ENCODE measurements at regions not wholly inside any gene's neighbourhood (a gene's known extent, or its start where the extent isn't known, plus 50 kb on each side); places are given as distances from the start of the nearest gene placed in this dataset.

DNA sequence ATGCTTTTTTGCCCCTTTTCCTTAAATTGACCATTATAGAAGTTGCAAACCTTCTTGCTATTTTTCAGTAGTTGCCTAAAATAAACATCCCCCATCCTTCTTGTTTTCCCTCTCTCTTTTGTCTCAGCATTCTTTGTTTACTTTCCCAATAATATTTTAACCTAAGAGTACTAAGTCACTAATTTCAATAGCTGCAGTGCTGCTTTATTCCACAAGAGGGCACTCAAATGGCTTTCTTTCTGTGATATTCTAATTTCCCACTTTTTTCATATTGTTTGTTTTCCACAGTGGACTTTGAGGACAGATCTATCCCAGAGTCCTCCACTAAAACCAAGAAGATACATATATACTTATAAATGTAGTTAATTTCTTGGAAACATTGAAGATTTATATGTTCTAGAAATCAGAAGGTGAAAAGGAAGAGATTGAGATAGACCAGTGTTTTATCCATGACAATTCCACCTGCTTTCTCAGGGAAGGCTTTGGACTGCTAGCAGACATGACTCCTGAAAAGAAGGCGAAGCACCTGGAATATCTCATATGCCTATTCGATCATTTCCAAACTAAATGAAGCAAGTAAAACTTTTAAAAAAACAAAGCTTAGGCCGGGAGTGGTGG lies 104.8 kb upstream of the GRIK1 start:
- H3K27ac ChIP-seq (ENCODE audit: control insufficient read depth, insufficient read depth) = no peak overlapping the region
- no peaks in the 10 kb centered on the region for H3K4me1 ChIP-seq (ENCODE audit: control insufficient read depth, insufficient read depth, low read length)
- H2AFZ ChIP-seq (ENCODE audit: control insufficient read depth, low read depth, low read length) = no peak overlapping the region
- BruUV-seq (replicated peaks) = no TSS peak
- H3K4me3 ChIP-seq = no peak overlapping the region
- no peaks in the 10 kb centered on the region for H3K36me3 ChIP-seq (ENCODE audit: control insufficient read depth in 2 of 2, insufficient read depth in 2 of 2, low read length in 1 of 2)
- FAIRE-seq (no peak), ATAC-seq (no peak), DNase-seq (ENCODE audit: low read depth, low spot score) (no peak)
- H3K4me2 ChIP-seq (ENCODE audit: control insufficient read depth, insufficient read depth) = no peak overlapping the region
- ChIA-PET CTCF (interaction anchor here (0.6 to 3.6 kb wide), 10 partner anchors 10 to 484 kb away, joined by 3 to 21 read pairs (median 4); no protein-coding TSS in a partner anchor), SMC1A (ENCODE audit: uncharacterized antibody, unreplicated experiment) (interaction anchor here (1.4 to 1.6 kb wide), 2 partner anchors 10 to 173 kb away, joined by 3 to 4 read pairs; no protein-coding TSS in a partner anchor), POLR2A (no interaction called here), RAD21 (ENCODE audit: unreplicated experiment) (no interaction called here)
- 0% methylated on average over 3 of the region's 3 CpGs for WGBS (ENCODE audit: insufficient coverage, insufficient replicate concordance, low lambda C conversion rate, missing lambda C conversion rate)
- H3K9me3 ChIP-seq (replicated peaks; ENCODE audit: control insufficient read depth, insufficient read depth, low read length) = no peaks in the 10 kb centered on the region; the same call in 2 of the 3 replicates
- intact Hi-C loops (cut with micrococcal nuclease; ENCODE audit: unreplicated experiment) = loop anchor here (1.0 to 5.0 kb wide), 2 partner anchors 148 to 1042 kb away; no protein-coding TSS in a partner anchor
- no peaks in the 10 kb centered on the region for H3K79me2 ChIP-seq (ENCODE audit: control insufficient read depth, insufficient read depth, low read length)
- in situ Hi-C loops (cut with MboI) = loop anchor here (10.0 kb wide), 1 partner anchor 1040 kb away; no protein-coding TSS in a partner anchor
- no peak overlapping the region for H3K9ac ChIP-seq (ENCODE audit: control insufficient read depth, insufficient read depth, low read length)
- no peaks in the 10 kb centered on the region for H3K27me3 ChIP-seq (replicated peaks in 1 of 2; ENCODE audit: control insufficient read depth in 2 of 2, insufficient read depth in 2 of 2, low read length in 1 of 2)
- no peaks in the 10 kb centered on the region for H4K20me1 ChIP-seq (ENCODE audit: control insufficient read depth, insufficient read depth)
- no peak for TF ChIP-seq FOXM1 (IDR thresholded peaks at IDR 0.05; ENCODE audit: low read depth, low read length)
- no peak for TF ChIP-seq MXI1 (IDR thresholded peaks at IDR 0.05; ENCODE audit: low read depth, low read length)
- peak; percentile 45; the same call in 1 of the 2 replicates for TF ChIP-seq SMC3 (IDR thresholded peaks at IDR 0.05; ENCODE audit: borderline replicate concordance, low read length)
- TF ChIP-seq, protein P1, sequence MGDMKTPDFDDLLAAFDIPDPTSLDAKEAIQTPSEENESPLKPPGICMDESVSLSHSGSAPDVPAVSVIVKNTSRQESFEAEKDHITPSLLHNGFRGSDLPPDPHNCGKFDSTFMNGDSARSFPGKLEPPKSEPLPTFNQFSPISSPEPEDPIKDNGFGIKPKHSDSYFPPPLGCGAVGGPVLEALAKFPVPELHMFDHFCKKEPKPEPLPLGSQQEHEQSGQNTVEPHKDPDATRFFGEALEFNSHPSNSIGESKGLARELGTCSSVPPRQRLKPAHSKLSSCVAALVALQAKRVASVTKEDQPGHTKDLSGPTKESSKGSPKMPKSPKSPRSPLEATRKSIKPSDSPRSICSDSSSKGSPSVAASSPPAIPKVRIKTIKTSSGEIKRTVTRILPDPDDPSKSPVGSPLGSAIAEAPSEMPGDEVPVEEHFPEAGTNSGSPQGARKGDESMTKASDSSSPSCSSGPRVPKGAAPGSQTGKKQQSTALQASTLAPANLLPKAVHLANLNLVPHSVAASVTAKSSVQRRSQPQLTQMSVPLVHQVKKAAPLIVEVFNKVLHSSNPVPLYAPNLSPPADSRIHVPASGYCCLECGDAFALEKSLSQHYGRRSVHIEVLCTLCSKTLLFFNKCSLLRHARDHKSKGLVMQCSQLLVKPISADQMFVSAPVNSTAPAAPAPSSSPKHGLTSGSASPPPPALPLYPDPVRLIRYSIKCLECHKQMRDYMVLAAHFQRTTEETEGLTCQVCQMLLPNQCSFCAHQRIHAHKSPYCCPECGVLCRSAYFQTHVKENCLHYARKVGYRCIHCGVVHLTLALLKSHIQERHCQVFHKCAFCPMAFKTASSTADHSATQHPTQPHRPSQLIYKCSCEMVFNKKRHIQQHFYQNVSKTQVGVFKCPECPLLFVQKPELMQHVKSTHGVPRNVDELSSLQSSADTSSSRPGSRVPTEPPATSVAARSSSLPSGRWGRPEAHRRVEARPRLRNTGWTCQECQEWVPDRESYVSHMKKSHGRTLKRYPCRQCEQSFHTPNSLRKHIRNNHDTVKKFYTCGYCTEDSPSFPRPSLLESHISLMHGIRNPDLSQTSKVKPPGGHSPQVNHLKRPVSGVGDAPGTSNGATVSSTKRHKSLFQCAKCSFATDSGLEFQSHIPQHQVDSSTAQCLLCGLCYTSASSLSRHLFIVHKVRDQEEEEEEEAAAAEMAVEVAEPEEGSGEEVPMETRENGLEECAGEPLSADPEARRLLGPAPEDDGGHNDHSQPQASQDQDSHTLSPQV (IDR thresholded peaks at IDR 0.05) = no peak
- peak; percentile 48 for TF ChIP-seq RAD21 (IDR thresholded peaks at IDR 0.05; ENCODE audit: insufficient read depth, low read depth, low read length)
- TF ChIP-seq, protein P2, sequence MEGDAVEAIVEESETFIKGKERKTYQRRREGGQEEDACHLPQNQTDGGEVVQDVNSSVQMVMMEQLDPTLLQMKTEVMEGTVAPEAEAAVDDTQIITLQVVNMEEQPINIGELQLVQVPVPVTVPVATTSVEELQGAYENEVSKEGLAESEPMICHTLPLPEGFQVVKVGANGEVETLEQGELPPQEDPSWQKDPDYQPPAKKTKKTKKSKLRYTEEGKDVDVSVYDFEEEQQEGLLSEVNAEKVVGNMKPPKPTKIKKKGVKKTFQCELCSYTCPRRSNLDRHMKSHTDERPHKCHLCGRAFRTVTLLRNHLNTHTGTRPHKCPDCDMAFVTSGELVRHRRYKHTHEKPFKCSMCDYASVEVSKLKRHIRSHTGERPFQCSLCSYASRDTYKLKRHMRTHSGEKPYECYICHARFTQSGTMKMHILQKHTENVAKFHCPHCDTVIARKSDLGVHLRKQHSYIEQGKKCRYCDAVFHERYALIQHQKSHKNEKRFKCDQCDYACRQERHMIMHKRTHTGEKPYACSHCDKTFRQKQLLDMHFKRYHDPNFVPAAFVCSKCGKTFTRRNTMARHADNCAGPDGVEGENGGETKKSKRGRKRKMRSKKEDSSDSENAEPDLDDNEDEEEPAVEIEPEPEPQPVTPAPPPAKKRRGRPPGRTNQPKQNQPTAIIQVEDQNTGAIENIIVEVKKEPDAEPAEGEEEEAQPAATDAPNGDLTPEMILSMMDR (IDR thresholded peaks at IDR 0.05 in 2 of 3, conservative IDR thresholded peaks at IDR 0.05 in 1 of 3; ENCODE audit: control insufficient read depth in 2 of 3, extremely low read depth in 1 of 3, insufficient read depth in 1 of 3, low read depth in 3 of 3, low read length in 3 of 3) = peak; percentile 63 to 69 (median 64)
- TF ChIP-seq, protein P3, sequence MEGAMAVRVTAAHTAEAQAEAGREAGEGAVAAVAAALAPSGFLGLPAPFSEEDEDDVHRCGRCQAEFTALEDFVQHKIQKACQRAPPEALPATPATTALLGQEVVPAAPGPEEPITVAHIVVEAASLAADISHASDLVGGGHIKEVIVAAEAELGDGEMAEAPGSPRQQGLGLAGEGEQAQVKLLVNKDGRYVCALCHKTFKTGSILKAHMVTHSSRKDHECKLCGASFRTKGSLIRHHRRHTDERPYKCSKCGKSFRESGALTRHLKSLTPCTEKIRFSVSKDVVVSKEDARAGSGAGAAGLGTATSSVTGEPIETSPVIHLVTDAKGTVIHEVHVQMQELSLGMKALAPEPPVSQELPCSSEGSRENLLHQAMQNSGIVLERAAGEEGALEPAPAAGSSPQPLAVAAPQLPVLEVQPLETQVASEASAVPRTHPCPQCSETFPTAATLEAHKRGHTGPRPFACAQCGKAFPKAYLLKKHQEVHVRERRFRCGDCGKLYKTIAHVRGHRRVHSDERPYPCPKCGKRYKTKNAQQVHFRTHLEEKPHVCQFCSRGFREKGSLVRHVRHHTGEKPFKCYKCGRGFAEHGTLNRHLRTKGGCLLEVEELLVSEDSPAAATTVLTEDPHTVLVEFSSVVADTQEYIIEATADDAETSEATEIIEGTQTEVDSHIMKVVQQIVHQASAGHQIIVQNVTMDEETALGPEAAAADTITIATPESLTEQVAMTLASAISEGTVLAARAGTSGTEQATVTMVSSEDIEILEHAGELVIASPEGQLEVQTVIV (IDR thresholded peaks at IDR 0.05; ENCODE audit: borderline replicate concordance, partially characterized antibody) = no peak
- TF ChIP-seq RELA (IDR thresholded peaks at IDR 0.05; ENCODE audit: borderline replicate concordance, partially characterized antibody) = no peak
- TF ChIP-seq SREBF1 (IDR thresholded peaks at IDR 0.05; ENCODE audit: low read length) = no peak
- no peak for TF ChIP-seq TCF12 (IDR thresholded peaks at IDR 0.05; ENCODE audit: low read depth, low read length)
- TF ChIP-seq ZNF384 (IDR thresholded peaks at IDR 0.05; ENCODE audit: borderline replicate concordance, low read depth, low read length) = no peak
- no peak for TF ChIP-seq SPI1 (IDR thresholded peaks at IDR 0.05; ENCODE audit: borderline replicate concordance, insufficient read depth, low read depth, low read length)
- no peak for TF ChIP-seq TCF7 (IDR thresholded peaks at IDR 0.05; ENCODE audit: borderline replicate concordance)
- no peak for TF ChIP-seq ASH2L (IDR thresholded peaks at IDR 0.05; ENCODE audit: borderline replicate concordance, low read depth)
